NCI-H446 (cell line): ENCODE measurements at regions not wholly inside any gene's neighbourhood (a gene's known extent, or its start where the extent isn't known, plus 50 kb on each side); places are given as distances from the start of the nearest gene placed in this dataset.
"Not testable (repeated sequence)": the region's sequence is repeated elsewhere in the genome, so short reads cannot be mapped to it uniquely, and the experiment has no call there.

ENCODE experiments used
- DNase-seq, 2 experiments: peaks; one replicate each; lab custom pipeline; 2025; lab: John Stamatoyannopoulos, UW

GRCh38 chr2:103167599-103167998 is 405.8 kb downstream of the TMEM182 start:
- no peak for DNase-seq

- DNase-seq: no peak
Observed at GRCh38 chr2:103169861-103170260, 408.0 kb downstream of the TMEM182 start.

DNA sequence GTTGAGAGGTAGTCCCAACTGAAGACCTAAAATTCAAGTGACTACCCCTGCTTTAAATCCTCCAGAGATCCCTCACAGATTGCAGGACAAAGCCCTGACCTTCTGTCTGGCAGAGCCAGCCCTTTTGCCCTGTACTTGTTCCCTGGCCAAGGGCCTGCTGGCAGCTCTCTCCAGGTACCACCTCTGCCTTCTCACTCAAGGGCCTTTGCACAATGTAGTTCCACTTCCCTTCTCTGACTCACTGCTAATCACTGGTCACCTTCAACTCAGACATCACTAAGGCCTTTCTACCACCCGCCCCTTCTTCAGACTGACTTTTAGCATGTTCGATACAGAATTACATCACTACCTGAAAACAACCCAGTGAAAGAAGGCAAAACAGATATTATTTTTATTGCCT is 411.0 kb downstream of the TMEM182 start:
- no peak for DNase-seq

GRCh38 chr2:103174711-103175110 is 412.9 kb downstream of the TMEM182 start:
- no peak for DNase-seq

- DNase-seq: no peak
Observed at GRCh38 chr2:103176294-103176915, 414.6 kb downstream of the TMEM182 start.

DNA sequence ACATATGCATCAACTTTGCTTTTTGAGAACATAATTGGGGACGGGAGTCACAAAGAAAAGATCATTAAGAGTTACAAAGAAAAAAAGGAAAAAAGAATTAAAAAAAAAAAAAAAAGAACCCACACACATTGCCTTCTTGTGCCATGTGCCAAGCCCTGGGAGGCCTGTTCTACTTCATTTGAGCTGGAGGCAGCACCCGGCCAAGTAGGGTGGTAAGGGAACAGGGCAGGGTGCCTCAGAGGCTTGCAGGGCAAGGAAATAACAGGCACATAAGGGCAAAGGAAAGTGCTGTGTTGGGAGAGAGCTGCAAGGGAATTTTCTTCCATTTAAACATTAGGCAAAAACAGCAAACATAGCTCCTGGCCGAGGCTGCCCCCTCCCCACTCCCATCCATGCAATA is 418.0 kb downstream of the TMEM182 start:
- DNase-seq: peak; percentile 33 to 49

DNA sequence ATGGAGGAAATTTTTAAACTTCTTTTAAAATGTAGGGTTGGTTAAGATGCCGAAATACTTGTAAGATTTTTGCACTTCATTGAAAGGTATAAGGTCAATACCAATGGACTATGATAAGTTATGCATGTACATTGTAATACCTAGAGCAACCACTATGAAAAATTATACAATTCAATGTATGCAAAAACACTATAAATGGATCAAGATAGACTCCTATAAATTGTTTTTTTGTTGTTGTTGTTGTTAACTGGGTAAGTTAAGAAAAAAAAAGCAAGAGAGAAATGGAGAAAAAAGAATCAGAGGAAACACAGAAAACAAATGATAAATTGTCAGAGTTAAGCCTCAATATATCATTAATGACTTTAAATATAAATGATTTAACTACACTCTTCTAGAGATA is 421.2 kb downstream of the TMEM182 start:
- no peak for DNase-seq

DNA sequence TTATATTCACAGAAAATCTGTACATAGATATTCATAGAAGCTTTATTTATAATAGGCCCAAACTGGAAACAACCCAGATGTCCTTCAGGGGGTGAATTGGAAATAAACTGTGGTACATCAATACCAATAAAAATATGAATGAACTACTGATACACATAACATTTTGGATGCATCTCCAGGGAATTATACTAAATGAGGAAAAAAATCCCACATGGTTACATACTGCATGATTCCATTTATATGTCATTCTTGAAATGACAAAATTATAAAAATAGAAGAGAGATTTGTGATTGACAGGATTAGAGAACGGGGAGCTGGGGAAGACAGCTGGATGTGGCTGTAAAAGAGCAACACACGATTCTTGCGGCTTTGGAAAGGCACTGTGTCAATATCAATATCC is 435.0 kb downstream of the TMEM182 start:
- DNase-seq: no peak

GRCh38 chr2:103200774-103201173 is 438.9 kb downstream of the TMEM182 start:
- DNase-seq: not testable (repeated sequence)

DNA sequence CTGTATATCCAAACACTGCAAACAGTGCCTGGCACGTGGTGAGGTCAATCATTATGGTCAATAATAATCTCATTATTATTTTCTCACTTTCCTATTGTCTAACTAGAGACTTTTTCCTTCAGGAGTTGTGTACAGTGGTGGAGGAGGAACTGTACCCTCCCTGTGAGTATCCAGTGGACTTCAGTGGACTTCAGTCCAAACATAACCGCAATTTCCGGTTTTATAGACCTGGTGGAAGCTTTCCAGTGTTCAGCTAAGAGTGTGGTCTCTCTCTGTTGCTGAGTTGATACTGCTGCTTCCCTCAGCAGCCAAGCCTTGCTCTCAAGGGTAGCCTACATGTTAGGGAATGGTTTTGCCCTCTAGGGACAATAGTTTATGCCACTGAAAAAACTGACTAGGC is 447.1 kb downstream of the TMEM182 start:
- no peak for DNase-seq

GRCh38 chr2:103213028-103213542 is 451.3 kb downstream of the TMEM182 start:
- DNase-seq: no peak

DNA sequence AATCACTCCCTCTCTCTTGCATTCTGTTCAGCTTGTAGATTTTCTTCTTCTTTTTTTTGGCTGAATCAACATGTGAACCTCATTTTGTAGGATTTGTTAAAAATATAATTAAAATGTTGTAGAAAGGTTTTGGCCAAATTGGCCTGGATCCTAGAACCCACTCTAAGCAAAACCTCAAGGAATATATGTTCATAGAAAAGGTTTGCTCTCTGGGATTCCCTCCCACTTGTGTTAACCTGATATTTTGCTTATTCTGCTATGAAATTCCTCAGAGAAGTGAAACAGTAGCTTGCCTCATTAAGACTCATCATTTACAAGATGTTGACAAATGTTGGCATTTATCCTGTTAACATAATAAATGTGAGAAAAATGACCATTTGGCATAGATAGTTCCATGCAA is 456.7 kb downstream of the TMEM182 start:
- peak; percentile 9 to 47 for DNase-seq

GRCh38 chr2:103219398-103219797 is 457.6 kb downstream of the TMEM182 start:
- DNase-seq: no peak

GRCh38 chr2:103222969-103223368 is 461.1 kb downstream of the TMEM182 start:
- no peak for DNase-seq

GRCh38 chr2:103230796-103231195 is 469.0 kb downstream of the TMEM182 start:
- no peak for DNase-seq

GRCh38 chr2:103232865-103233264 is 471.0 kb downstream of the TMEM182 start:
- DNase-seq: no peak

DNA sequence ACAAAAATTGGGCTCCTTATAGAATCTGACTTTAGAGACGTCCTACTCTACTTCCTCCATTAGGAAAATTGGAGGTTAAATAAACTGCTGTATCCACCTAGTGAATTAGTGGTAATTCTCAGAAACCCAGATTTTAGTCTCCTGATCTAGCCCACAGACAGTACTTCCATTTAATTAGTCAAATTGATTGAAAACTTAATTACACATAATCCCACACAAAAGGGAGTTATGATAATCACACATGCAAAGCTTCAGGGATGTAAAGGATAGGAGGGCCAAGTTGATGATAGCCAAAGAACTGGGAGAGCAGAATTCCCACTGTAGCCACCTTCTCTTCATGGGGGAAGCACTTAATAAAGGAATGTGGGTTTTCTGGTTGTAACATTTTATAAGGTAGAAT is 471.9 kb downstream of the TMEM182 start:
- DNase-seq: no peak

- no peak for DNase-seq
Observed at GRCh38 chr2:103235283-103235682, 473.5 kb downstream of the TMEM182 start.

GRCh38 chr2:103249462-103249861 is 487.6 kb downstream of the TMEM182 start:
- no peak for DNase-seq

DNA sequence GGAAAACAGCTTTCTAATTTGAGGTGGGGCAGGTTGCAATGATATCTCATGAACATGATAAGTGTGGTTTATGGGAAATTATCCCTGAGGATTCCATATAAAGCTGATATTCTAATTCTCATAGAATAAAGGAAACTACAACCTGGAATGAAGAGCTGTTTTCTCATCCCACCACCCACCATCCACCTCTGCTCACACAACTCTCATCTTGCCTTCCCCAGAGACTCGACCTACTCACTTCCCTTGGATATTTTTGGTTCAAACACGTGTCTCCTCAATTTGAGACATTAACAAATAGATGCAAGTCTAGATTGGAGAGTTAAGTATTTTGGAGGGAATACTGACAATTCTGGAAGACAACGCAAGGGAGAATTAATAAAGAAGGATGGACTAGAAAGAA is 490.9 kb downstream of the TMEM182 start:
- no peak for DNase-seq

DNA sequence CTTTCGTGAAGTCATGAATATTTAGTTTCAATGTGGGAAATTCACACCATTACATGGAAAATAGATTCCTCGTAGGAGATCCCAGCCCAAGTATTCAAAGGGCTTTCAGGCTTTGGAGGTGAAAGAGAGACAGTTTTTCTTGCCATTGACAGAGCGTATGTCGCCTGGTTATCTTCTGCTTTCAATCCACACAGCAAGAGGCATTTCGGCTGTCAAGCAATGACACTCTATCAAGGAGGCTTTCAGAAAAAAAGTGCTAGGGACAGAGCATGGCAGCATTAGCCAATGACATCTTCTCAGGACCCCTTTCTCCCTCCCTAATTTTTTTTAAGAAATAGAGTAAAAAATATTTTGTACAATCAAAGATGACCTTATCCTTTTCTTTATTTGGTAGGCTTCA is 492.8 kb downstream of the TMEM182 start:
- DNase-seq: no peak

DNA sequence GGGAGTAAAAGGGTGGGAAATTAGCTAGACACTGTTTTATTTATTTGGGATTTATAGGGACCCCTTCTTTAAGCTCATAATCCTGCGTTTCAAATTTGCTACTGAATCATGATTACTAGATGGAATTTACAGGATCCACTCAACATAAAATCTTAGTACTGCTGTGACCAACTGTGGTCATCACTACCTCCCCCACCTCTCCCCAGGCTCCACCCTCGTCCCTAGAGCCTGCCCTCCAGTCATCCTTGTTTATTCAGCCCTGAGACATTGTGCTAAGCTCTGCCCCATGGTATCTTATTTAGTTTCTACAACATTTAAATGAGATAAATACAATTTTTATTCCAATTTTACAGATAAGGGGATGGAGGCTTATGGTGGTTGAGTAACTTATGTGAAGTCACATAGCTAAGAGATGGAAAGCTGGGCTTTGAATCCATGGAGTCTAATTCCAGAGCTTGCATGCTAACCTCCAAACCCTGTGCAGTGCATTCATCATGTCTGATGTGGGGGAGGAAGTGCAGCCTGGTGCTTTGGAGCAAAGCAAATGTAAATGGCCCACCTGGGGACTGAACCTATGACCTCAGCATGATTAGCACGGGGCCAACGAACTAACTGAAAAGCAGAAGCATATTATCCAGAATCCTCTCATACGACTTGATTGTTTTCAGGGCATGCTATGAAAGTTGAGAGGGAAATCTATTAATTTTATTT is 502.4 kb downstream of the TMEM182 start:
- DNase-seq: no peak

GRCh38 chr2:103265521-103265920 is 503.7 kb downstream of the TMEM182 start:
- DNase-seq: peak; percentile 35 to 82
